Activated CD4-positive, alpha-beta T cell treated with anti-CD3 and anti-CD28 coated beads for 1 hour (primary cell): ENCODE measurements at regions not wholly inside any gene's neighbourhood (a gene's known extent, or its start where the extent isn't known, plus 50 kb on each side); places are given as distances from the start of the nearest gene placed in this dataset.

Experiments used
- DNase-seq: peaks from one replicate; pipeline ENCODE4 v3.0.0-alpha.2; 2020

DNA sequence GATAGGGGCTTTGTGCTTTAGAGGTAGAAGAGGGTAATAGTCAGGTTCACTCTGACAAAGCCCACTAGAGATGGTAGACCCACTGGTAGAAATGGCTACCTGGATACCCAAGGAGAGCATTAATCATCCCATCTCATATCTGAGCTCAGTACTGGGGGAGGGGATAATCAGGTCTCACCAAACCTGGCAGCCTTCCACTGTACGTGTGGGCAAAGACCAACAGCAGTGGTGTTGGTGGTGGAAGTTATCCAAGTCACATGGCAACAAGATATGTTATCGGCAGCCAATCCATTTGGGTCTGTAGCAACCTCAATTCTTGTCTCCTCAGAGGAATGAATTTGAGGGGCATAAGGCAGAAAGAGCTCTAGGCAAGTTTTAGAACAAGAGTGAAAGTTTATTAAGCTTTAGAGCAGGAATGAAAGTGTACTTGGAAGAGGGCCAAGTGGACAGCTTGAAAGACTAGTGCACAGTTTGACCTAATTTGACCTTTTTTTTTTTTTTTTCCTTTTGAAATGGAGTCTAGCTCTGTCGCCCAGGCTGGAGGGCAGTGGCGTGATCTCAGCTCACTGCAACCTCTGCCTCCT is 67.0 kb upstream of the CXCL13 start:
- no peak for DNase-seq
